ENCODE measurements at regions not wholly inside any gene's neighbourhood (a gene's known extent, or its start where the extent isn't known, plus 50 kb on each side); places are given as distances from the start of the nearest gene placed in this dataset.

- Mint-ChIP-seq H3K4me1 (peaks cover 5% of the 10 kb centered on the region; the same call in 1 of the 2 replicates), H3K4me3 (no peak overlapping the region), H3K27me3 (ENCODE audit: low read depth) (no peaks in the 10 kb centered on the region), H3K36me3 (no peaks in the 10 kb centered on the region), H3K27ac (no peak overlapping the region), H3K9me3 (peaks cover 5% of the 10 kb centered on the region; the same call in 1 of the 2 replicates)
- TF ChIP-seq, protein P1, sequence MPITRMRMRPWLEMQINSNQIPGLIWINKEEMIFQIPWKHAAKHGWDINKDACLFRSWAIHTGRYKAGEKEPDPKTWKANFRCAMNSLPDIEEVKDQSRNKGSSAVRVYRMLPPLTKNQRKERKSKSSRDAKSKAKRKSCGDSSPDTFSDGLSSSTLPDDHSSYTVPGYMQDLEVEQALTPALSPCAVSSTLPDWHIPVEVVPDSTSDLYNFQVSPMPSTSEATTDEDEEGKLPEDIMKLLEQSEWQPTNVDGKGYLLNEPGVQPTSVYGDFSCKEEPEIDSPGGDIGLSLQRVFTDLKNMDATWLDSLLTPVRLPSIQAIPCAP (CRISPR knock-in tag; IDR thresholded peaks at IDR 0.05): no peak
- TF ChIP-seq GRHL2 (CRISPR knock-in tag; IDR thresholded peaks at IDR 0.05; ENCODE audit: insufficient replicate concordance, severe bottlenecking) (no peak), ZBTB43 (CRISPR knock-in tag; IDR thresholded peaks at IDR 0.05) (no peak), ZNF423 (CRISPR knock-in tag; IDR thresholded peaks at IDR 0.05) (no peak), SMAD4 (CRISPR knock-in tag; IDR thresholded peaks at IDR 0.05) (no peak), SP1 (CRISPR knock-in tag; conservative IDR thresholded peaks at IDR 0.05) (no peak), FOXP4 (CRISPR knock-in tag; IDR thresholded peaks at IDR 0.05) (no peak), CDX4 (CRISPR knock-in tag; IDR thresholded peaks at IDR 0.05; ENCODE audit: borderline replicate concordance) (no peak), TEAD4 (CRISPR knock-in tag; IDR thresholded peaks at IDR 0.05) (no peak), OVOL2 (CRISPR knock-in tag; IDR thresholded peaks at IDR 0.05; ENCODE audit: borderline replicate concordance) (no peak), ZSCAN18 (CRISPR knock-in tag; IDR thresholded peaks at IDR 0.05) (no peak), EMX1 (CRISPR knock-in tag; IDR thresholded peaks at IDR 0.05) (no peak), NR1H2 (CRISPR knock-in tag; IDR thresholded peaks at IDR 0.05) (no peak), E2F5 (CRISPR knock-in tag; IDR thresholded peaks at IDR 0.05) (no peak), JAZF1 (CRISPR knock-in tag; IDR thresholded peaks at IDR 0.05) (no peak), PRRX2 (CRISPR knock-in tag; IDR thresholded peaks at IDR 0.05) (no peak), ELF4 (CRISPR knock-in tag; IDR thresholded peaks at IDR 0.05; ENCODE audit: low read depth) (no peak)
- CTCF ChIA-PET: interaction anchor here (0.7 kb wide), 1 partner anchor 149 kb away, joined by 5 read pairs; the partner anchor contains the start of gene SIX4
- ATAC-seq (no peak), DNase-seq (ENCODE audit: low spot score) (no peak)
- POLR2A ChIA-PET: no interaction called here
Measured at GRCh38 chr14:60575008-60575407, 66.1 kb downstream of the SIX6 start.

DNA sequence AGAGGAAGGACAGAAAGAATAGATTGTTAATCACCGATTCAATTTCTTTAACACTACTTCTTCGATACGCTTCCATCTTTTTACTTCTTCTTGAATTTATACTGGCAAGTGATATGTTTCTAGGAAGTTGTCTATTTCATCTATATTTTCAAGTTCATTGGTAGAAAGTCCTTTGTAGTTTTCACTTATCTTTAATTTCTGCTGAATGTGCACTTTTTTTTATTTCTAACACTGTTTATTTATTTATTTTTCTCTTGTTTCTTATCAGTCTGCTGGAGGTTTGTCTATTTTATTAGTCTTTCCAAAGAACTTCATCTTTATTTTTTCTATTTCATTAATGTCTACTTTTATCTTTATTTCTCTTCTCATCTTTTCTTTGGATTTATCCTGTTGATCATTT is 63.6 kb downstream of the SIX1 start:
- Mint-ChIP-seq H3K27ac (no peak overlapping the region), H3K36me3 (no peaks in the 10 kb centered on the region), H3K9me3 (no peaks in the 10 kb centered on the region), H3K4me3 (no peak overlapping the region), H3K4me1 (peaks cover under 1% of the 10 kb centered on the region; the same call in 1 of the 2 replicates), H3K27me3 (ENCODE audit: low read depth) (no peaks in the 10 kb centered on the region)
- ATAC-seq (no peak), DNase-seq (ENCODE audit: low spot score) (no peak)
- POLR2A ChIA-PET: no interaction called here
- CTCF ChIA-PET: no interaction called here
- TF ChIP-seq NR2C2 (CRISPR knock-in tag; IDR thresholded peaks at IDR 0.05) (no peak), OVOL2 (CRISPR knock-in tag; IDR thresholded peaks at IDR 0.05; ENCODE audit: borderline replicate concordance) (no peak), TEAD1 (CRISPR knock-in tag; IDR thresholded peaks at IDR 0.05) (no peak), ETV6 (CRISPR knock-in tag; IDR thresholded peaks at IDR 0.05) (no peak), IRF2 (CRISPR knock-in tag; IDR thresholded peaks at IDR 0.05; ENCODE audit: borderline replicate concordance, low read depth) (no peak)
- TF ChIP-seq, protein P2, sequence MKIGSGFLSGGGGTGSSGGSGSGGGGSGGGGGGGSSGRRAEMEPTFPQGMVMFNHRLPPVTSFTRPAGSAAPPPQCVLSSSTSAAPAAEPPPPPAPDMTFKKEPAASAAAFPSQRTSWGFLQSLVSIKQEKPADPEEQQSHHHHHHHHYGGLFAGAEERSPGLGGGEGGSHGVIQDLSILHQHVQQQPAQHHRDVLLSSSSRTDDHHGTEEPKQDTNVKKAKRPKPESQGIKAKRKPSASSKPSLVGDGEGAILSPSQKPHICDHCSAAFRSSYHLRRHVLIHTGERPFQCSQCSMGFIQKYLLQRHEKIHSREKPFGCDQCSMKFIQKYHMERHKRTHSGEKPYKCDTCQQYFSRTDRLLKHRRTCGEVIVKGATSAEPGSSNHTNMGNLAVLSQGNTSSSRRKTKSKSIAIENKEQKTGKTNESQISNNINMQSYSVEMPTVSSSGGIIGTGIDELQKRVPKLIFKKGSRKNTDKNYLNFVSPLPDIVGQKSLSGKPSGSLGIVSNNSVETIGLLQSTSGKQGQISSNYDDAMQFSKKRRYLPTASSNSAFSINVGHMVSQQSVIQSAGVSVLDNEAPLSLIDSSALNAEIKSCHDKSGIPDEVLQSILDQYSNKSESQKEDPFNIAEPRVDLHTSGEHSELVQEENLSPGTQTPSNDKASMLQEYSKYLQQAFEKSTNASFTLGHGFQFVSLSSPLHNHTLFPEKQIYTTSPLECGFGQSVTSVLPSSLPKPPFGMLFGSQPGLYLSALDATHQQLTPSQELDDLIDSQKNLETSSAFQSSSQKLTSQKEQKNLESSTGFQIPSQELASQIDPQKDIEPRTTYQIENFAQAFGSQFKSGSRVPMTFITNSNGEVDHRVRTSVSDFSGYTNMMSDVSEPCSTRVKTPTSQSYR (CRISPR knock-in tag; IDR thresholded peaks at IDR 0.05): no peak
